Endodermal cell (in vitro differentiated cells): ENCODE measurements at regions not wholly inside any gene's neighbourhood (a gene's known extent, or its start where the extent isn't known, plus 50 kb on each side); places are given as distances from the start of the nearest gene placed in this dataset.
"Not testable (repeated sequence)": the region's sequence is repeated elsewhere in the genome, so short reads cannot be mapped to it uniquely, and the experiment has no call there.

ENCODE experiments used
- DNase-seq: peaks from one replicate; pipeline ENCODE4 v3.0.0-alpha.2; 2017
- H3K27ac ChIP-seq: 2 replicates; pipeline ENCODE4 v1.5.1; 2013; ENCODE audit warnings: mild to moderate bottlenecking, low read depth, low read length, moderate library complexity
- H3K27me3 ChIP-seq: 2 replicates; pipeline ENCODE4 v1.6.1; 2013; ENCODE audit warnings: mild to moderate bottlenecking, low read length, moderate library complexity; ENCODE audit not compliant: insufficient read depth, control insufficient read depth, poor library complexity, severe bottlenecking
- H3K36me3 ChIP-seq: 2 replicates; pipeline ENCODE4 v1.7.0; 2013; ENCODE audit warnings: mild to moderate bottlenecking, low read length, moderate library complexity; ENCODE audit not compliant: control insufficient read depth, insufficient read depth
- H3K4me1 ChIP-seq: one replicate; pipeline ENCODE4 v1.7.0; 2013; ENCODE audit warnings: low read length; ENCODE audit not compliant: control insufficient read depth, insufficient read depth
- H3K4me3 ChIP-seq: 2 replicates; pipeline ENCODE4 v1.5.1; 2013; ENCODE audit warnings: mild to moderate bottlenecking, low read length, moderate library complexity
- H3K9ac ChIP-seq: 2 replicates; pipeline ENCODE4 v1.6.1; 2013; ENCODE audit warnings: mild to moderate bottlenecking, low read length, moderate library complexity; ENCODE audit not compliant: poor library complexity, severe bottlenecking; ENCODE audit errors: extremely low read depth
- H3K9me3 ChIP-seq: 2 replicates; pipeline ENCODE4 v1.6.1; 2013; ENCODE audit warnings: mild to moderate bottlenecking, low read length, moderate library complexity; ENCODE audit not compliant: control insufficient read depth
- H3K27ac Mint-ChIP-seq: 2 replicates; pipeline ENCODE4 v1.8.0; 2020; ENCODE audit warnings: mixed read lengths
- H3K27me3 Mint-ChIP-seq: 2 replicates; pipeline ENCODE4 v1.8.0; 2021; ENCODE audit warnings: mild to moderate bottlenecking, mixed read lengths; ENCODE audit not compliant: insufficient read depth
- H3K36me3 Mint-ChIP-seq: 2 replicates; pipeline ENCODE4 v1.8.0; 2020; ENCODE audit warnings: low read depth, mixed read lengths
- H3K4me1 Mint-ChIP-seq: 2 replicates; pipeline ENCODE4 v1.8.0; 2020; ENCODE audit warnings: mixed read lengths
- H3K4me3 Mint-ChIP-seq: 2 replicates; pipeline ENCODE4 v1.8.0; 2020; ENCODE audit warnings: mild to moderate bottlenecking, moderate library complexity, mixed read lengths
- H3K9me3 Mint-ChIP-seq: 2 replicates; pipeline ENCODE4 v1.8.0; 2020; ENCODE audit warnings: mild to moderate bottlenecking, mixed read lengths
- CTCF ChIP-seq: fragments of 200-600 bp; sonication (generic); conservative IDR thresholded peaks from 2 replicates; pipeline ENCODE4 v1.5.0; 2021; ENCODE audit warnings: antibody characterized with exemption, mild to moderate bottlenecking
- WGBS, 2 experiments: methylation state at CpG; one replicate each; pipeline versions ENCODE4 v1.1.5 to v1.1.7; 2013; ENCODE audit warnings: missing lambda C conversion rate in 2 of 2, mixed read lengths in 1 of 2; ENCODE audit not compliant: insufficient coverage in 1 of 2, insufficient read length in 1 of 2; 5-methylcytosine and 5-hydroxymethylcytosine counted together

DNA sequence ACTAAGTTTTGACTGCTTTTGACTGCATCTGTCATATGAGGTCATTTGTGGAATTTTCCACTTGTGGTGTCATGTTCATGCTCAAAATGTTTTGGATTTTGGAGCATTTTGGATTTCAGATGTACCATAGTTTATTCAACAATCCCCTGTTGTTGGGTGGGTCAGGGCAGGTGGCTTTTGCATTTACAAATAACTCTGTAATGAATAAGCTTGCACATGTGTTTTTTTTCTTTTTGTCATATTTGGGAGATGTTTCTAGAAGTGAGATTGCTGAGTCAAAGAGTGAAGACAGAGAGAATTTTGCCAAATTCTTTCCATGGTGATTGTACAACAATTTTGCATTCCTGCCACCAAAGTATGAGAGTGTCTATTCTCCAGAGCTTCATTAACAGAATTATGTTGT, 62.4 kb upstream of the ADPGK start:
- H3K36me3 Mint-ChIP-seq, result no peaks in the 10 kb centered on the region
- no peaks in the 10 kb centered on the region for H3K36me3 ChIP-seq
- H3K4me3 Mint-ChIP-seq, result no peak overlapping the region
- peaks cover 2% of the 10 kb centered on the region for H3K9me3 Mint-ChIP-seq
- H3K27me3 Mint-ChIP-seq, result peaks cover 4% of the 10 kb centered on the region
- no peak overlapping the region for H3K27ac Mint-ChIP-seq
- H3K27ac ChIP-seq, result no peak overlapping the region
- no peak overlapping the region for H3K9ac ChIP-seq
- DNase-seq, result no peak
- H3K27me3 ChIP-seq, result no peaks in the 10 kb centered on the region
- no peaks in the 10 kb centered on the region for H3K4me1 ChIP-seq
- peaks cover 17% of the 10 kb centered on the region for H3K4me1 Mint-ChIP-seq
- no peak overlapping the region for H3K4me3 ChIP-seq
- H3K9me3 ChIP-seq, result no peaks in the 10 kb centered on the region
- TF ChIP-seq CTCF, result no peak

- Histone ChIP-seq H3K36me3 (no peaks in the 10 kb centered on the region), H3K27me3 (no peaks in the 10 kb centered on the region), H3K4me3 (no peak overlapping the region), H3K4me1 (no peaks in the 10 kb centered on the region), H3K9ac (no peak overlapping the region), H3K27ac (no peak overlapping the region), H3K9me3 (no peaks in the 10 kb centered on the region)
- no peak overlapping the region for H3K4me3 Mint-ChIP-seq
- no peak overlapping the region for H3K27ac Mint-ChIP-seq
- DNase-seq, result no peak
- H3K36me3 Mint-ChIP-seq, result no peaks in the 10 kb centered on the region
- H3K9me3 Mint-ChIP-seq, result peaks cover 2% of the 10 kb centered on the region
- no peak for TF ChIP-seq CTCF
- H3K27me3 Mint-ChIP-seq, result peaks cover 2% of the 10 kb centered on the region
- 96% methylated on average over 1 of the region's 1 CpG; no CpG with 5 or more reads in 1 of the 2 experiments for WGBS, 2 experiments
- H3K4me1 Mint-ChIP-seq, result peaks cover 14% of the 10 kb centered on the region
Measured at GRCh38 chr15:72844067-72844466, 60.5 kb upstream of the ADPGK start.

DNA sequence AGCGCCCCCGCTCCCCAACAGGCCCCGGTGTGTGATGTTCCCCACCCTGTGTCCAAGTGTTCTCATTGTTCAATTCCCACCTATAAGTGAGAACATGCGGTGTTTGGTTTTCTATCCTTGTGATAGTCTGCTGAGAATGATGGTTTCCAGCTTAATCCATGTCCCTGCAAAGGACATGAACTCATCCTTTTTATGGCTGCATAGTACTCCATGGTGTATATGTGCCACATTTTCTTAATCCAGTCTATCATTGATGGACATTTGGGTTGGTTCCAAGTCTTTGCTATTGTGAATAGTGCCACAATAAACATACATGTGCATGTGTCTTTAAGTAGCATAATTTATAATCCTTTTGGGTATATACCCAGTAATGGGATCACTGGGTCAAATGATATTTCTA, 59.8 kb upstream of the ADPGK start:
- H3K27me3 Mint-ChIP-seq, H3K9me3 Mint-ChIP-seq, H3K27me3 ChIP-seq, H3K4me3 Mint-ChIP-seq, DNase-seq, H3K4me1 Mint-ChIP-seq, H3K27ac ChIP-seq, H3K36me3 ChIP-seq, H3K36me3 Mint-ChIP-seq, H3K4me1 ChIP-seq, H3K9ac ChIP-seq, H3K4me3 ChIP-seq, H3K9me3 ChIP-seq, H3K27ac Mint-ChIP-seq: not testable (repeated sequence)
- 95% methylated on average over 4 of the region's 4 CpGs; no CpG with 5 or more reads in 1 of the 2 experiments for WGBS, 2 experiments

DNA sequence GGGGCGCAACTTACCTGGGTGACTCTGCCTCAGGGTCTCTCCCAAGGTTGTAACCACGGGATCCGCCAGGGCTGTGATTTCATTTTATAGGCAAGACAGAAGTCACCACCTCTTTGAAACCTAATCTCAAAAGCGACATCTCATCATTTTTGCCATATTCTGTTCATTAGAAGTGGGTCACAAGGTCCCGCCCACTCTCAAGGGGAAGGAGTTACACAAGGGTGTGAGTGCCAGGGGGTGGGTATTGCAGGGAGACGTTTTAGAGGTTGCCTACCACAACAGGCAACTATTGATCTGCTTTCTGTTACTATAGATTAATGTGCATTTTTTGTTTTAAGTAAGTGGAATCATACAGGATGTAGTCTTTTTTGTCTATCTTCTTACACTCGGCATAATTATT, 56.6 kb upstream of the ADPGK start:
- WGBS, 2 experiments, result 83 to 84% methylated on average over 5 to 7 of the region's 7 CpGs
- no peak overlapping the region for H3K27ac Mint-ChIP-seq

More for the DNA sequence above, 56.6 kb upstream of the ADPGK start:
- no peak overlapping the region for H3K4me3 Mint-ChIP-seq
- H3K27me3 Mint-ChIP-seq, result no peaks in the 10 kb centered on the region
- Histone ChIP-seq H3K4me1 (no peaks in the 10 kb centered on the region), H3K27me3 (no peaks in the 10 kb centered on the region), H3K4me3 (no peak overlapping the region), H3K9me3 (no peaks in the 10 kb centered on the region), H3K27ac (no peak overlapping the region), H3K9ac (no peak overlapping the region), H3K36me3 (no peaks in the 10 kb centered on the region)
- TF ChIP-seq CTCF, result no peak
- H3K36me3 Mint-ChIP-seq, result no peaks in the 10 kb centered on the region
- no peak for DNase-seq
- H3K4me1 Mint-ChIP-seq, result peaks cover 6% of the 10 kb centered on the region
- peaks cover 2% of the 10 kb centered on the region for H3K9me3 Mint-ChIP-seq
